Right lobe of liver (tissue), 6 donors: ENCODE measurements at regions not wholly inside any gene's neighbourhood (a gene's known extent, or its start where the extent isn't known, plus 50 kb on each side); places are given as distances from the start of the nearest gene placed in this dataset.

ENCODE experiments used
- ATAC-seq, 4 donors: fragments of 200-7000 bp; cut with Tn5 transposase; one replicate each; pipeline ENCODE4 v1.9.1; 2020; ENCODE audit warnings: mild to moderate bottlenecking in 4 of 4, moderate library complexity in 4 of 4
- DNase-seq, 3 donors: peaks; one replicate each; pipeline ENCODE4 v3.0.0-alpha.2; 2020
- H3K27ac ChIP-seq, 3 donors: fragments of 200-600 bp; one replicate each; pipeline ENCODE4 v1.8.0; 2022
- H3K27me3 ChIP-seq, 2 donors: fragments of 200-600 bp; one replicate each; pipeline ENCODE4 v1.8.0; 2022
- H3K36me3 ChIP-seq, 4 donors: fragments of 200-600 bp; sonication (generic) in 1 of 4; one replicate each; pipeline versions ENCODE4 v1.5.1 to v1.8.0; 2017 to 2022; ENCODE audit warnings: control low read depth in 1 of 4
- H3K4me1 ChIP-seq, 4 donors: fragments of 200-600 bp; sonication (generic) in 1 of 4; one replicate each; pipeline versions ENCODE4 v1.5.1 to v1.8.0; 2017 to 2022; ENCODE audit warnings: control low read depth in 1 of 4
- H3K4me3 ChIP-seq, 3 donors: fragments of 200-600 bp; one replicate each; pipeline ENCODE4 v1.8.0; 2022
- H3K9me3 ChIP-seq, 4 donors: fragments of 200-600 bp; sonication (generic) in 1 of 4; one replicate each; pipeline versions ENCODE4 v1.5.1 to v1.8.0; 2017 to 2022; ENCODE audit warnings: control low read depth in 1 of 4
- CTCF ChIP-seq, 4 donors: fragments of 200-600 bp in 3 of 4; fragments of 450-650 bp in 1 of 4; IDR thresholded peaks; one replicate each; pipeline versions ENCODE4 v1.5.1 to v1.8.0; 2016 to 2022; ENCODE audit warnings: antibody characterized with exemption in 4 of 4, mild to moderate bottlenecking in 2 of 4
- POLR2A ChIP-seq: fragments of 450-650 bp; IDR thresholded peaks from one replicate; pipeline ENCODE4 v1.6.1; 2017; ENCODE audit warnings: antibody characterized with exemption, mild to moderate bottlenecking
- WGBS: methylation state at CpG from one replicate; pipeline ENCODE4 v1.1.6; 2018; ENCODE audit warnings: low coverage, low lambda C conversion rate; ENCODE audit not compliant: insufficient coverage; ENCODE audit errors: missing lambda C conversion rate; 5-methylcytosine and 5-hydroxymethylcytosine counted together
- intact Hi-C, 2 donors: fragments of 100-400 bp; cut with DNase I; formaldehyde crosslinking; loops; one replicate each; pipeline versions ENCODE4 v1.11.2 to v1.14.1; 2022
- donor health status: DM: no; HTN: yes; CAD: no.
- donor health status: DM: no; HTN: no; CAD: no.
- donor health status: DM: no; HTN: no; CAD: no.
- donor health status: DM: no; HTN: yes; CAD: no.
- donor health status: DM: no; HTN: yes; CAD: no.

GRCh38 chr5:64437496-64437895 is 68.3 kb upstream of the RGS7BP start:
- Histone ChIP-seq H3K4me3 (no peak overlapping the region), H3K27me3 (no peaks in the 10 kb centered on the region), H3K36me3 (no peaks in the 10 kb centered on the region), H3K9me3 (no peaks in the 10 kb centered on the region), H3K27ac (no peak overlapping the region), H3K4me1 (no peaks in the 10 kb centered on the region)
- no peak for ATAC-seq
- intact Hi-C loops: no loop called here
- DNase-seq: no peak
- TF ChIP-seq POLR2A: no peak
- no peak for TF ChIP-seq CTCF (IDR thresholded peaks at IDR 0.05)

DNA sequence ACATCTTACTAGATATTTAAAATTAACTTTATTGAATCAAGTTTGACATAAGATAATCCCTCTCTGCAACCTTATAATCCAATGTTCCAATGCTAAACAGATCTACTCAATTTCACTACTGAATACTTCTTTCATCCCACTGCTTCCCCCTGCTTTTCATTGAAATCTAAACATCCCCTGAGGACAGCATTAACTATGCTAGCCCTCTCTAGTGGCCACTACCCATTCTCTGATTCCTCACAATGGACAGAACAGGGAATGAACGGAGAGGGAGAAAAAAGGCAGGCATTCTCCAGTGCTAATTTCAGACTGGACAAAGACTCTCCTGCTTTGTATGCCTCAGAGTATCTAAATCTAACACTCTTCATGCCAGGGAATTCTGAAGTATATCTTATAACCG is 54.3 kb upstream of the RGS7BP start:
- DNase-seq: no peak
- WGBS: 41% methylated on average over 2 of the region's 2 CpGs
- TF ChIP-seq CTCF (IDR thresholded peaks at IDR 0.05) (no peak), POLR2A (no peak)
- no peak overlapping the region for H3K4me3 ChIP-seq
- H3K27me3 ChIP-seq: no peaks in the 10 kb centered on the region
- no peaks in the 10 kb centered on the region for H3K4me1 ChIP-seq
- no peaks in the 10 kb centered on the region for H3K9me3 ChIP-seq
- intact Hi-C loops: no loop called here
- no peak for ATAC-seq
- no peak overlapping the region for H3K27ac ChIP-seq
- no peaks in the 10 kb centered on the region for H3K36me3 ChIP-seq

DNA sequence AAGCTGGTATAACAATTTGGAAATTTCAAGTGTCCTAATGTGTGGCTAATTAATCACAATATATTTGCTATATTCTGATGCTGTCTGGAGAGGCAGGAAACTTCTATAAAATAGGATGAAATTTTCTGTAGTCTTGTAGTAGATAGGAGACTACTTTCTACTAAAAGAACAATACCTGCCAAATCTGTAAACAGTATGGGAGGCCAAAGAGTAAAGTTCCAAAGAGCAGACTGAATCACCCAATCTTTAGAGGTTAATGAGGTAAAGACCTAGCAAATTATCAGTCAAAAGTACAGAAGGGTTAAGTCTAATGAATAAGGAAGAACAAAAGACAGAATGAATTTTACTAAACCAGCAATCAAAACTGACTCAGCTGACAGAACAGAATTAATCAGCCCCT is 52.4 kb upstream of the RGS7BP start:
- Histone ChIP-seq H3K36me3 (no peaks in the 10 kb centered on the region), H3K4me3 (no peak overlapping the region), H3K4me1 (no peaks in the 10 kb centered on the region), H3K27me3 (no peaks in the 10 kb centered on the region), H3K27ac (no peak overlapping the region), H3K9me3 (no peaks in the 10 kb centered on the region)
- intact Hi-C loops: no loop called here
- TF ChIP-seq CTCF (IDR thresholded peaks at IDR 0.05) (no peak), POLR2A (no peak)
- peak in 3 of 4 donors; percentile 36 to 80 (median 52) for ATAC-seq
- DNase-seq: no peak
